GM12872 (cell line): ENCODE measurements at regions not wholly inside any gene's neighbourhood (a gene's known extent, or its start where the extent isn't known, plus 50 kb on each side); places are given as distances from the start of the nearest gene placed in this dataset.

Source experiments
- CTCF ChIP-seq: IDR thresholded peaks from 3 replicates; pipeline ENCODE4 v1.5.1; 2011; ENCODE audit warnings: low read depth, mild to moderate bottlenecking, low read length, moderate library complexity; ENCODE audit not compliant: insufficient read depth

- no peak for TF ChIP-seq CTCF
Observed at GRCh38 chr6:155830531-155830930, 374.9 kb upstream of the NOX3 start.

DNA sequence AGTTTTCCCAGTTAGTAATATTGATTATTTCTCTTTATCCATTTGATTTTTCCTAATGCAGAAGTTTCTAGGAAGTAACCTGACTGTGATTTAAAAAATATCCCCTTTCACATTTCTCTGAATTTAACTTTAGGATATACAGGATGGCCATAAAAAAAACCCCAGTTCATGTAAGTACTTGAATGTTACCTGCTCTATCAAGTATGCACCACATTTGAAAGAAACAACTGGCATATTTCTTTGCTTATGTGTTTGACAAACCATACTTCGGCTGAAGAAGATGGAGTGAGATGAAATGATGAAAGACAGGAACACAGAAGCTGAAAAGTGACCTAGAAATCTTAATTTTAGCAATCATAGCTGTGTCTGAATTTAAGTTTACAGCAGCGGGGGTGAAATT is 374.0 kb upstream of the NOX3 start:
- no peak for TF ChIP-seq CTCF

DNA sequence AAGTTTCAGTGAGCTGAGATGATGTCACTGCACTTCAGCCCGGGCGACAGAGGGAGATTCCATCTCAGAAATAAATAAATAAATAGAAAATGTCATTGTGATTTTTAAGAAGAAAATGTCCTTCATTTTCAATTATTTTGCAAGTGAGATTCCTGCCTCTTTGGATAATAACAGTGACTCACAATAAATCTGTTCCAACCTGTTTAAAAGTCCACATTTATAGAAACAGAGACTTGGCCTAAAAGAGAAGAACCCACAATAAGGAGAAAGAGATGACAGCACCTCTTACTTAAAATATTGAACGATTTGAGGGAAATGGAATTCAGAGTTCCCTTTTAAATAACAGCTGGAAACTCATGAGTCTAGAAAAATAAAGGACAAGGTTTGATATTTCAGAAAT is 373.4 kb upstream of the NOX3 start:
- no peak for TF ChIP-seq CTCF

DNA sequence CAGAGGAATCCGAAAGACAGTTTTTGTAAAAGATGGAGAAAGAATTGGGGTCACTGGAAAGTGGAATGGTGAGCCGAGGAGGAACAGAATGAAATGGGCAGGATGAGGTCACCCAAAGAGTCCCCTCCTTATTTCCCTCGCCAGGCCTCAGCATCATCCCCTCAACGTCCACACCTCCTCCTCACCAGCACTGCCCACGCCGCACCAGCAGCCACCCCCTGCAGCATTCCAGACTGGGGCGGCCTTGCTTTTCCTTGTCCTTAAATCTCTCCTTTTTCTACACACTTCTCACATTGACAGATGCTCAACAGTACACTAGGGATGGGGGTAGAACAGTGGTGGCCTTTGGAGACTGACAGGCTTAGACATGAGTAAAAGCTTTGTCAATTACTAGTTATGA is 363.1 kb upstream of the NOX3 start:
- TF ChIP-seq CTCF, result no peak

- no peak for TF ChIP-seq CTCF
Observed at GRCh38 chr6:155813548-155813947, 357.9 kb upstream of the NOX3 start.

- no peak for TF ChIP-seq CTCF
Observed at GRCh38 chr6:155807243-155807642, 351.6 kb upstream of the NOX3 start.

DNA sequence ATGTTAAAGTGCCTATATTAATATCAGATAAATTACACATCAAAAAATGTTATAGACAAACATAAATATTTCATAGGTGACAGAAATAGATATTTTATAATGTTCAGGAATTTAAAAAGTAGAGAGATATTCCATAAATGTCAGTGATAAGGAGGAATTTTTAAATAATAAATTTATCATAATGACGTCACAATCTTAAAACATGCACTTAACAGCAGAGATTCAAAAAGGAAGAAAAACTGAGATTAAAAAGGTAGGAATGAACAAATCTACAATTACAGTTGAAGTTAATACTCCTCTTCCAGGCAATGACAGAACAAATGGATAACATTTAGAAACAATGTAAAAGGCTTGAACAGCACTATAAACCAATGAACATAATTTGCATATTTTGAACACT is 345.4 kb upstream of the NOX3 start:
- TF ChIP-seq CTCF, result no peak
